GM12878 (cell line): ENCODE measurements at regions not wholly inside any gene's neighbourhood (a gene's known extent, or its start where the extent isn't known, plus 50 kb on each side); places are given as distances from the start of the nearest gene placed in this dataset.

Source experiments
- E2F8 ChIP-seq: fragments of 450-650 bp; IDR thresholded peaks from 2 replicates; pipeline ENCODE4 v1.6.1; 2018; ENCODE audit warnings: mild to moderate bottlenecking, low read depth, moderate library complexity; ENCODE audit not compliant: partially characterized antibody
- MAX ChIP-seq: IDR thresholded peaks from 2 replicates; pipeline ENCODE4 v1.6.1; 2012; ENCODE audit warnings: low read depth, low read length, improper control_type of control experiment
- STAT3 ChIP-seq: IDR thresholded peaks from 2 replicates; pipeline ENCODE4 v1.6.1; 2011; ENCODE audit warnings: low read depth, low read length, improper control_type of control experiment
- USF1 ChIP-seq: IDR thresholded peaks from 2 replicates; pipeline ENCODE4 v1.6.1; 2011; ENCODE audit warnings: borderline replicate concordance, low read depth, mild to moderate bottlenecking, moderate library complexity, mixed read lengths, low read length; ENCODE audit not compliant: insufficient read depth; ENCODE audit errors: extremely low read length
- ZBTB4 ChIP-seq: fragments of 450-650 bp; formaldehyde crosslinking; IDR thresholded peaks from 2 replicates; pipeline ENCODE4 v1.4.0; 2022; ENCODE audit warnings: mild to moderate bottlenecking, moderate library complexity
- TF ChIP-seq, protein P1 (sequence below): IDR thresholded peaks from 2 replicates; pipeline ENCODE4 v1.6.1; 2011; ENCODE audit warnings: mild to moderate bottlenecking, low read depth, low read length, moderate library complexity; ENCODE audit not compliant: insufficient replicate concordance
- TF ChIP-seq, protein P2 (sequence below): fragments of 450-650 bp; formaldehyde crosslinking; IDR thresholded peaks from 2 replicates; pipeline ENCODE4 v1.5.0; 2022; ENCODE audit warnings: mild to moderate bottlenecking, missing genetic modification characterization

- no peak for TF ChIP-seq E2F8
- no peak for TF ChIP-seq USF1
- no peak for TF ChIP-seq ZBTB4 (CRISPR knock-in tag)
- no peak for TF ChIP-seq MAX
- no peak for TF ChIP-seq STAT3
- TF ChIP-seq, protein P1, sequence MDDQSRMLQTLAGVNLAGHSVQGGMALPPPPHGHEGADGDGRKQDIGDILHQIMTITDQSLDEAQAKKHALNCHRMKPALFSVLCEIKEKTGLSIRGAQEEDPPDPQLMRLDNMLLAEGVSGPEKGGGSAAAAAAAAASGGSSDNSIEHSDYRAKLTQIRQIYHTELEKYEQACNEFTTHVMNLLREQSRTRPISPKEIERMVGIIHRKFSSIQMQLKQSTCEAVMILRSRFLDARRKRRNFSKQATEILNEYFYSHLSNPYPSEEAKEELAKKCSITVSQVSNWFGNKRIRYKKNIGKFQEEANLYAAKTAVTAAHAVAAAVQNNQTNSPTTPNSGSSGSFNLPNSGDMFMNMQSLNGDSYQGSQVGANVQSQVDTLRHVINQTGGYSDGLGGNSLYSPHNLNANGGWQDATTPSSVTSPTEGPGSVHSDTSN: no peak
- TF ChIP-seq, protein P2, sequence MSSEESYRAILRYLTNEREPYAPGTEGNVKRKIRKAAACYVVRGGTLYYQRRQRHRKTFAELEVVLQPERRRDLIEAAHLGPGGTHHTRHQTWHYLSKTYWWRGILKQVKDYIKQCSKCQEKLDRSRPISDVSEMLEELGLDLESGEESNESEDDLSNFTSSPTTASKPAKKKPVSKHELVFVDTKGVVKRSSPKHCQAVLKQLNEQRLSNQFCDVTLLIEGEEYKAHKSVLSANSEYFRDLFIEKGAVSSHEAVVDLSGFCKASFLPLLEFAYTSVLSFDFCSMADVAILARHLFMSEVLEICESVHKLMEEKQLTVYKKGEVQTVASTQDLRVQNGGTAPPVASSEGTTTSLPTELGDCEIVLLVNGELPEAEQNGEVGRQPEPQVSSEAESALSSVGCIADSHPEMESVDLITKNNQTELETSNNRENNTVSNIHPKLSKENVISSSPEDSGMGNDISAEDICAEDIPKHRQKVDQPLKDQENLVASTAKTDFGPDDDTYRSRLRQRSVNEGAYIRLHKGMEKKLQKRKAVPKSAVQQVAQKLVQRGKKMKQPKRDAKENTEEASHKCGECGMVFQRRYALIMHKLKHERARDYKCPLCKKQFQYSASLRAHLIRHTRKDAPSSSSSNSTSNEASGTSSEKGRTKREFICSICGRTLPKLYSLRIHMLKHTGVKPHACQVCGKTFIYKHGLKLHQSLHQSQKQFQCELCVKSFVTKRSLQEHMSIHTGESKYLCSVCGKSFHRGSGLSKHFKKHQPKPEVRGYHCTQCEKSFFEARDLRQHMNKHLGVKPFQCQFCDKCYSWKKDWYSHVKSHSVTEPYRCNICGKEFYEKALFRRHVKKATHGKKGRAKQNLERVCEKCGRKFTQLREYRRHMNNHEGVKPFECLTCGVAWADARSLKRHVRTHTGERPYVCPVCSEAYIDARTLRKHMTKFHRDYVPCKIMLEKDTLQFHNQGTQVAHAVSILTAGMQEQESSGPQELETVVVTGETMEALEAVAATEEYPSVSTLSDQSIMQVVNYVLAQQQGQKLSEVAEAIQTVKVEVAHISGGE (CRISPR knock-in tag): no peak
- TF ChIP-seq, all 136 proteins: peak for 0
These were observed 237.5 kb downstream of the NOL4 start (continued) for GRCh38 chr18:33987206-33987605.
